IPS DF 6.9 (cell line): ENCODE measurements at regions not wholly inside any gene's neighbourhood (a gene's known extent, or its start where the extent isn't known, plus 50 kb on each side); places are given as distances from the start of the nearest gene placed in this dataset.

Experiments used
- DNase-seq: peaks from one replicate; pipeline ENCODE4 v3.0.0-alpha.2; 2013; ENCODE audit warnings: low read depth, low spot score
- H3K27ac ChIP-seq: one replicate; pipeline ENCODE4 v1.5.1; 2013; ENCODE audit warnings: low read length, control low read depth
- H3K27me3 ChIP-seq: 2 replicates; pipeline ENCODE4 v1.6.1; 2013; ENCODE audit warnings: mild to moderate bottlenecking, low read length; ENCODE audit not compliant: control insufficient read depth, insufficient read depth
- H3K36me3 ChIP-seq: 2 replicates; pipeline ENCODE4 v1.6.1; 2013; ENCODE audit warnings: low read length; ENCODE audit not compliant: control insufficient read depth, insufficient read depth
- H3K4me1 ChIP-seq: 2 replicates; pipeline ENCODE4 v1.6.1; 2013; ENCODE audit warnings: low read length; ENCODE audit not compliant: control insufficient read depth, insufficient read depth
- H3K4me3 ChIP-seq: 2 replicates; pipeline ENCODE4 v1.5.1; 2013; ENCODE audit warnings: mild to moderate bottlenecking, low read length
- H3K9me3 ChIP-seq: 2 replicates; pipeline ENCODE4 v1.6.1; 2013; ENCODE audit warnings: low read length, inconsistent platforms; ENCODE audit not compliant: control insufficient read depth, insufficient read depth
- WGBS: extraction: QIAGEN DNeasy Blood & Tissue Kit; methylation state at CpG from one replicate; pipeline ENCODE4 v1.1.7; 2013; ENCODE audit warnings: mixed read lengths, missing lambda C conversion rate; ENCODE audit not compliant: insufficient read length, insufficient coverage; 5-methylcytosine and 5-hydroxymethylcytosine counted together

DNA sequence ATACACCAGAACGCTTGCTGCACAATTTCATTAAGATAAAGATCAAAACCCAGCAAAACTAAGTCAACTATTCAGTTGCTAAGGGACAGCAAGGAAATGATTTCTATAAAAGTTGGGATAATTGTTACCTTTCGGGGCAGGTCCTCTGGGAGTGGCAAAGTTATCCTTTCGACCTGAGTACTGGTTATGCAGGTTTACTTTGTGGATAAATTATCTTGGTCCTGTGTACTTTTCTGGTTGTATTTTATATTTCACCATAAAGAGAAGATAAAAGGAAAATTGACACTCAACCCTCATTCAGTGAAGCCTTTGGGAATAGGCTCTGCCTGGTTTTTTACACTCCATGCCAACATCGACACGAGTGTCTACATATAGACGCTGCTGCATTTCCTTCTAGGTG lies 146.5 kb downstream of the SYK start:
- DNase-seq = no peak
- no peaks in the 10 kb centered on the region for H3K4me1 ChIP-seq
- no peaks in the 10 kb centered on the region for H3K27me3 ChIP-seq
- H3K36me3 ChIP-seq = no peaks in the 10 kb centered on the region
- no CpG with 5 or more reads among the region's 6 CpGs for WGBS
- H3K27ac ChIP-seq = no peak overlapping the region
- H3K9me3 ChIP-seq = no peaks in the 10 kb centered on the region
- no peak overlapping the region for H3K4me3 ChIP-seq

DNA sequence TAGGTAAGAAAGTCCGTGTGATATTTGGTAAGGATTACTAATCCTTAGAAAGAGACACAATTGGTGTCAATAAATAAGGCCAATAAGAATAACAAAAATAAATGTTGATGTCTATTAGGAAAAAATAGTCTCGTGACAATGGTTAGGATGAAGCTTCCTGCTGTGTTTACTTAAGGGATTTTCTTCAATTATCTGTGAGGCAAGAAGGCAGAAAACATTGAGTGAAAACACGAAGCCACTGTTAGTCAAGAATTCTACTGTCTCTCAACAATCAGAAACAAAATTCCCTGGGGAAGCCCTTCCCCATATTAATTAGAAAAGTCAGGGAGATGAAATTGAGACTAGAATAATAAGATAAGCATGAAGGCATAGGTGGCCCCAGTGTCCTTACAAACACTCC lies 149.0 kb downstream of the SYK start:
- no CpG with 5 or more reads among the region's 3 CpGs for WGBS
- Histone ChIP-seq H3K4me3 (no peak overlapping the region), H3K4me1 (no peaks in the 10 kb centered on the region), H3K36me3 (no peaks in the 10 kb centered on the region), H3K27ac (no peak overlapping the region), H3K9me3 (no peaks in the 10 kb centered on the region), H3K27me3 (no peaks in the 10 kb centered on the region)
- no peak for DNase-seq

DNA sequence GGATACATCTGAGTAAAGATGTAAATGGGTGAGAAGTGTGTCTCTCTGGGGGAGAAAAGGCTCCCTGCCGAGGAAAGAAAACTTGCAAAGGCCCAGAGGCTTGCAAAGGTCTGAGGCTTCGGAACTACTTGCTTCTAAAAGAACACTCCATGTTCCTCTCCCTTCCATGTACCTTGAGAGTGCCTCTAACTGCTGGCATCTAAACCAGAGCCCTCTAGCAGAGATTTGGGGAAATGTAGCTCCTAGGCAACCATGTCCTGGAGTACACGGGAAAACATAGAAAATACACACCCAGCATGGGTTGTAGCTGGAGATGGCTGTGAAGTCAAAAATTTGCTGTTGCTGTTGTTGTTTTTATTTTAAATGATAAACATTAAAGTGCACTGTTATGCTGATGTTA lies 151.6 kb downstream of the SYK start:
- no peaks in the 10 kb centered on the region for H3K27me3 ChIP-seq

DNA sequence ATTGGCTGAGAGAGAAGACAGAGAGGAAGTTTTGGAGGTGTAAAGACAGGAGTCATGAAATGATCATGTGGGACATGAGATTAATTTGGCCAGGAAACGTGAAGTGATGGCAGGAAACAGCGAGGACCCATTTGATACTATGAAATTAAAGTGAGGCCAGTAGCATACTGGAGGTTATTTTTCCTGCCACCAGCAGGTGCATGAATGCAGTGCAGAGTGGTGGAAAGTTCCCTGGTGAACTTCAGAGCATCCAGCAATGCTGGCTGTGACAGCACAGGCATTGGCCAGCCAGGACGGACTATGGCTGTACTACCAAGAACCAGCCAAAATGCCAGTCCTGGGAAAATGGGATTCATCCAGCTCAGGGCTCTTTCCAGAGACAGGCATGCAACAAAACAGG lies 152.2 kb downstream of the SYK start:
- no CpG with 5 or more reads among the region's 3 CpGs for WGBS
- H3K4me1 ChIP-seq = no peaks in the 10 kb centered on the region
- H3K36me3 ChIP-seq = no peaks in the 10 kb centered on the region
- DNase-seq = no peak
- no peaks in the 10 kb centered on the region for H3K9me3 ChIP-seq
- H3K27ac ChIP-seq = no peak overlapping the region
- H3K27me3 ChIP-seq = no peaks in the 10 kb centered on the region
- H3K4me3 ChIP-seq = no peak overlapping the region

More for the DNA sequence above, 151.6 kb downstream of the SYK start:
- no peaks in the 10 kb centered on the region for H3K36me3 ChIP-seq
- H3K9me3 ChIP-seq = no peaks in the 10 kb centered on the region
- no peak for DNase-seq
- H3K27ac ChIP-seq = no peak overlapping the region
- no peaks in the 10 kb centered on the region for H3K4me1 ChIP-seq
- WGBS = no CpG with 5 or more reads among the region's 3 CpGs
- no peak overlapping the region for H3K4me3 ChIP-seq

DNA sequence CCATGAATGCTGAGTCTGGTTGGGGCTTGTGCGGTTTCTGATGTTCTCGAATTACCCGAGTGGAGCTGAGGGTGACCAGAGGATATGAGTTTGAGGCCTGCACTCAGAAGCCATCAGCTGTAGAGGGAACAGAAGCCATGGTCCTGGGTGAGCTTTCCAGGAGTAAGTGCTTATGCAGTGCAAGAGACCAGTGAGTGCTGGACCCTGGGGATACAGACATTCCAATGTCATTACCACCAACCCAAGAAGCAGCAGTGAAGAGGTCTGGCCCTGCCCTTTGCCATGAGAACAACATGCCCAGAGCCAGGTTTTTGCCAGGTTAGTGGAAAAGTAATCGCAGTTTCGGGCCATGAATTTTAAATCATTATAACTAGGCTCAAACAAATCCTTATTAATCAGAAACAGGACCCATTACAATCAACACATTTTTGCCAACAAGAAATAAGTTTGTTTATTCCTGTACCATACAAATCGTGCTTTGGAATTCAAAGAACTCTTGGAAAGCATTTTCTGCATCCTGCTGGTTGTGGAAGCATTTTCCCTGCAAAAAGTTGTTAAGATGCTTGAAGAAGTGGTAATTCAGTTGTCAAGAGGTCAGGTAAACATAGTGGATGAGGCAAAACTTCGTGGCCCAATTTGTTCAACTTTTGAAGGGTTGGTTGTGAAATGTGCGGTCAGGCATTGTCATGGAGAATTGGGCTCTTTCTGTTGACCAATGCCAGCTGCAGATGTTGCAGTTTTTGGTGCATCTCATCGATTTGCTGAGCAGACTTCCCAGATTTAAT lies 154.6 kb downstream of the SYK start:
- no peak overlapping the region for H3K4me3 ChIP-seq
- H3K27ac ChIP-seq = no peak overlapping the region
- H3K4me1 ChIP-seq = no peaks in the 10 kb centered on the region
- no peaks in the 10 kb centered on the region for H3K9me3 ChIP-seq
- no peaks in the 10 kb centered on the region for H3K36me3 ChIP-seq
- no peaks in the 10 kb centered on the region for H3K27me3 ChIP-seq
- no CpG with 5 or more reads among the region's 9 CpGs for WGBS
- DNase-seq = no peak

DNA sequence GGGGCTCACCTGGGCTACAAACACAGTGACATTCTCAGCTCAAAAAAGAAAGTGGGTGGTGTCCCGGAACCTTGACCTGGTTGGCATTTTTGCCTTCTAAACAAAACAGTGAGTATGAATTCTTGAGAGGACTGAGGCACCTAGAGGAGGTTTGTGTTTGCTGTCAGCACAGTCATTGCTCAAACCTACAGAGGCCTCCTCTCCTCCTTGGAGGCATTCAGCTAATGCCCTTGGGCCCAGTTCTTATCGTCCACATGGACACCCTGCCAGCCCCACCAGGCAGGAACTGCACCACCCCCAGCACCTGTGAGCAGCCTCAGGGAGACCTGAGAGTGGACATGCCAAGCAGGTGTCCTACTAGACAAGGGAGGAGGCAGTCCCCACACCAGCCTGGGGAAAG lies 156.7 kb downstream of the SYK start:
- no peaks in the 10 kb centered on the region; the same call in 1 of the 2 replicates for H3K27me3 ChIP-seq
- H3K4me1 ChIP-seq = no peaks in the 10 kb centered on the region
- no peak overlapping the region for H3K4me3 ChIP-seq
- no peak overlapping the region for H3K27ac ChIP-seq
- H3K36me3 ChIP-seq = no peaks in the 10 kb centered on the region
- DNase-seq = no peak
- no CpG with 5 or more reads among the region's 2 CpGs for WGBS
- no peaks in the 10 kb centered on the region for H3K9me3 ChIP-seq

DNA sequence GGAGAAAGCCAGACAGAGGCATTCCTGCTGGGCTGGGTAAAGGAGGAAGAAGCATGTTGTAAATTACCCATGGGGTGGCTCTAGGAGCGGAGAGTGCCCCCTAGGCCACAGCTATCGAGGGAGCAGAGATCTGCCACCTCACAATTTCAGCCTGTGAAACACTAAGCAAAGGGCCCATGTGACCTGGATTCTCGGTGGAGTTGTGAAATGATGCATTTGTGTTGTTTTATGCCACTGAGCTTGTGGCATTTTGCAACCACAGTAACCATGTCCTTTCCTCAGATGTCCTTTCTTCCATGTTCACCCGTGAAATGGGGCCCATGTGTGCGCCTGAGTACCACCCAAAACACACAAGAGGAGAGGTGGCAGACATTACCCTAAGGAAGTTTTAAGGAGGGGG lies 159.3 kb downstream of the SYK start:
- no peak overlapping the region for H3K27ac ChIP-seq
- no peak for DNase-seq

DNA sequence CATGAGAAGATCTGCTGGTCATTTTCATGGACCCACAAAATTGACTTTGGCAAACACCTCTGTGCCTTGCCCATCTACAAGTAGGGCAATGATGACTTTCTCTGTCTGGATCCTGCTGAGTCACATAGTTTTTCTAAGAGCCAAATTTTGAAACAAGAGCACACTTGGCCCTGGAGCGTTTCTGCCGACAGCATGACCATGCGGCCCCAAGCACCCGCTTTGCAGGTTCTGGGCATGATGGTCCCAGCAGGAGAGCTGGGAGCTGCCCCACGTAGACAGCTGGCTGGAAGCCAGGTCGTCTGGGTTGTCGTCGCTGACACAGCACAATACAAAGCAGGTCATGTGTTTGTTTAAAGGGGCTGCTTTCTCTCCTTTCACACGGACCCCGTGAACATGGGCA lies 159.8 kb downstream of the SYK start:
- no CpG with 5 or more reads among the region's 10 CpGs for WGBS
- no peak overlapping the region for H3K27ac ChIP-seq
- H3K4me3 ChIP-seq = no peak overlapping the region
- H3K27me3 ChIP-seq = no peaks in the 10 kb centered on the region; the same call in 1 of the 2 replicates
- H3K4me1 ChIP-seq = no peaks in the 10 kb centered on the region; the same call in none of the 2 replicates
- H3K36me3 ChIP-seq = no peaks in the 10 kb centered on the region
- DNase-seq = no peak
- no peaks in the 10 kb centered on the region for H3K9me3 ChIP-seq

More for the DNA sequence above, 159.3 kb downstream of the SYK start:
- Histone ChIP-seq H3K27me3 (no peaks in the 10 kb centered on the region; the same call in 1 of the 2 replicates), H3K4me3 (no peak overlapping the region), H3K36me3 (no peaks in the 10 kb centered on the region), H3K4me1 (no peaks in the 10 kb centered on the region; the same call in none of the 2 replicates), H3K9me3 (no peaks in the 10 kb centered on the region)
- WGBS = no CpG with 5 or more reads among the region's 5 CpGs

DNA sequence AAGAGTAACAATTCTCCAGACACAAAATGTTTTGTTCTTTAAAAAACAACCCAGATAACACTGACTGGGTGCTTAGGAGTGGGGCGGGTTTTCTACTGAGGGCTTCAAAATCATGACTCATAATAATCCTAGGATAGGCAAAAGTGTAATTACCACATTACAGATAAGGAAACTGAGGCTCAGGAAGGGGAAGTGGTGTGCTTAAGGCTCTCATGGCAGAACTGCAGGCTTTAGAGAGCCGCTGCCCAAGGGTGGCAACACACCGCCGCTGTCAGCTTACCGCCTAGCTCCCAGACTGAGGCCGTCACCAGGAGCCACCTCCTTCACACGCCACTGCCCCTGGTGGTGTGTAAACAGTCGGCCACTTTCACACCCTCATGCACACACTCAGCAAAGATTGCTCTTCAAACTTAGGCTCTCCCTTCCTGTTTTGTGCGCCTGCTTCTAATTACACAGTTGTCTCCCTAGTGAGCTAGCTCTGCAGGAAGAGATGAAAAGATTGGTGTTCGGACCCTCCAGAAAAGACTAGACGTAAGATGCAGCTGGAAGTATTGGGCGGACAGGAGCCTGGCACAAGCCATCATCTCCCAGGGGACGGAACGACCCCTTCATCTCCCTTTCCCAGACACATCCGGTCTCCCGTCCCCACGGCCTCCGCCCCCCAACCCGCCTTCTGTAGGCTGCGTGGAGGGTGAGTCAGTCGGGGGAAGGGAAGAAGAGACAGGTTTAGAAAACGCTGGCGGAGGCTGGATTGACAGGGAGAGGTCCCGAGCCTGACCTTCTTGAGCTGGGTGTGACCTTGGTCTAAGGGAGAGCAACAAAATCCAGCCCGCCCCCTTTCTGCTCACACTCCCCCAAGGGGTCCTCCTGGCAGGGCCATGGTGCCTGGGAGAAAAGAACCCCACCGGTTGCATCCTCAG lies 162.7 kb downstream of the SYK start:
- Histone ChIP-seq H3K27me3 (no peaks in the 10 kb centered on the region; the same call in 1 of the 2 replicates), H3K4me3 (no peak overlapping the region), H3K9me3 (no peaks in the 10 kb centered on the region), H3K4me1 (peaks cover 3% of the 10 kb centered on the region), H3K36me3 (no peaks in the 10 kb centered on the region), H3K27ac (no peak overlapping the region)
- no CpG with 5 or more reads among the region's 26 CpGs for WGBS
- DNase-seq = no peak

DNA sequence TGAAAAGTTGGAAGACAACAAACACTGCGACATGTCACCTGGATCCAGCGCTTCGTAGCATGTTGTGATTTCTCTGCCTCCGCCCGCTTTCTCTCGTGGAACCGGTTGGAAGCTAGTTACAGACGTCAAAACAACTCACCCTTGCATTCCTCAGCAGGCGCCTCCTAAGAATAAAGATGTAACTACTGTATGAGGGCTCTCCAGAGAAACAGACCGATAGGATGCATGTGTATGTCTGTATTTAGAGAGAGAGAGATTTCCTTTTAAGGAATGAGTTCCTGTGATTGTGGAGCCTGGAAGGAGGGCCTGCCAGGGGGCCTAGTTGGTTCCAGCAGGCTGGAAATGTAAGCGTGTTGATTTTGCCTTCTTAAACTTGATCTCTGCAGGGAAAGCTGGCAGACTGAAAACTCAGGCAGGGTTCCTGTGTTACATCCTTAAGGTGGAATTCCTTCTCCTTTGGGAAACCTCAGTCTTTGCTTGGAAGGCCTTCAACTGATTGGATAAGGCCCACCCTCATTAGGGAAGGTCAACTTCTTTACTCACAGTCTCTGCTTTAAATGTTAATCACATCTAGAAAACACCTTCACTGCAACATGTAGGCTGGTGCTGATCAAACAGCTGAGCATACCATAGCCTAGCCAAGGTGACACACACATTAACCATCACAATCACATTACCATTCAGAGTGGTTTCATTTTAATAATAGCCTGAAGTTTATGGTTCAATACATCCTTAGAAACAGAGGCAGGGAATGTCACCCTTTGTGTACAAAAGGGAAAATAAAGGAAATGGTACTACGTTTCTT lies 163.8 kb downstream of the SYK start:
- WGBS = no CpG with 5 or more reads among the region's 12 CpGs
- Histone ChIP-seq H3K9me3 (no peaks in the 10 kb centered on the region), H3K36me3 (no peaks in the 10 kb centered on the region), H3K27me3 (no peaks in the 10 kb centered on the region; the same call in 1 of the 2 replicates), H3K27ac (no peak overlapping the region), H3K4me1 (peaks cover 3% of the 10 kb centered on the region), H3K4me3 (no peak overlapping the region)
- no peak for DNase-seq
